BLaER1 treated with 17β-estradiol and CSF1 and Interleukin-3, amounts not matched to agents 10 nM and 100 nM (cell line): ENCODE measurements at regions not wholly inside any gene's neighbourhood (a gene's known extent, or its start where the extent isn't known, plus 50 kb on each side); places are given as distances from the start of the nearest gene placed in this dataset.

Experiments
- H3K27ac ChIP-seq, 11 experiments: shearing (Covaris generic); formaldehyde crosslinking; 2 replicates each; pipeline ENCODE4 v1.8.1; 2022
- H3K27me3 ChIP-seq, 11 experiments: shearing (Covaris generic); formaldehyde crosslinking; 2 replicates each; pipeline ENCODE4 v1.8.1; 2022
- H3K36me3 ChIP-seq, 11 experiments: shearing (Covaris generic); formaldehyde crosslinking; 2 replicates each; pipeline ENCODE4 v1.8.1; 2022
- H3K4me1 ChIP-seq, 10 experiments: shearing (Covaris generic); formaldehyde crosslinking; 2 replicates each; pipeline ENCODE4 v1.8.1; 2022
- H3K4me2 ChIP-seq, 11 experiments: shearing (Covaris generic); formaldehyde crosslinking; 2 replicates each; pipeline ENCODE4 v1.8.1; 2022
- H3K4me3 ChIP-seq, 10 experiments: shearing (Covaris generic); formaldehyde crosslinking; 2 replicates each; pipeline ENCODE4 v1.8.1; 2022
- H3K9ac ChIP-seq, 11 experiments: shearing (Covaris generic); formaldehyde crosslinking; 2 replicates each; pipeline ENCODE4 v1.8.1; 2022
- H3K9me3 ChIP-seq, 11 experiments: shearing (Covaris generic); formaldehyde crosslinking; replicated peaks in 1 of 11; 2 replicates each; pipeline ENCODE4 v1.8.1; 2022
- H4K20me1 ChIP-seq, 11 experiments: shearing (Covaris generic); formaldehyde crosslinking; 2 replicates each; pipeline ENCODE4 v1.8.1; 2022
- Cebpa-rat ChIP-seq, 11 experiments: shearing (Covaris generic); IDR thresholded peaks; 2 replicates each; pipeline ENCODE4 v1.8.1; 2022

- Histone ChIP-seq H3K4me3 (no peak overlapping the region), H3K27me3 (no peaks in the 10 kb centered on the region), H3K36me3 (no peaks in the 10 kb centered on the region), H3K9me3 (no peaks in the 10 kb centered on the region), H3K4me1 (no peaks in the 10 kb centered on the region), H3K4me2 (no peak overlapping the region), H3K27ac (no peak overlapping the region), H3K9ac (no peak overlapping the region), H4K20me1 (no peaks in the 10 kb centered on the region)
- TF ChIP-seq Cebpa-rat (IDR thresholded peaks at IDR 0.05) = no peak
These were observed 274.9 kb upstream of the RARB start for GRCh38 chr3:25153136-25153535.

- no peaks in the 10 kb centered on the region for H4K20me1 ChIP-seq
- no peak overlapping the region for H3K27ac ChIP-seq
- H3K4me2 ChIP-seq = no peak overlapping the region
- no peak for TF ChIP-seq Cebpa-rat (IDR thresholded peaks at IDR 0.05)
- H3K4me1 ChIP-seq = no peaks in the 10 kb centered on the region
- no peaks in the 10 kb centered on the region for H3K27me3 ChIP-seq
- H3K36me3 ChIP-seq = no peaks in the 10 kb centered on the region
- H3K9me3 ChIP-seq = no peaks in the 10 kb centered on the region
- H3K9ac ChIP-seq = no peak overlapping the region
- no peak overlapping the region for H3K4me3 ChIP-seq
These were observed 274.5 kb upstream of the RARB start for GRCh38 chr3:25153561-25153960.

GRCh38 chr3:25155652-25156471 is 272.2 kb upstream of the RARB start:
- Histone ChIP-seq H4K20me1 (no peaks in the 10 kb centered on the region), H3K4me2 (no peak overlapping the region), H3K36me3 (no peaks in the 10 kb centered on the region), H3K27me3 (no peaks in the 10 kb centered on the region), H3K9ac (no peak overlapping the region), H3K4me1 (no peaks in the 10 kb centered on the region), H3K9me3 (no peaks in the 10 kb centered on the region), H3K27ac (no peak overlapping the region), H3K4me3 (no peak overlapping the region)
- TF ChIP-seq Cebpa-rat (IDR thresholded peaks at IDR 0.05) = no peak

GRCh38 chr3:25156626-25157025 is 271.4 kb upstream of the RARB start:
- H4K20me1 ChIP-seq = no peaks in the 10 kb centered on the region
- H3K36me3 ChIP-seq = no peaks in the 10 kb centered on the region
- no peak overlapping the region for H3K27ac ChIP-seq
- no peak for TF ChIP-seq Cebpa-rat (IDR thresholded peaks at IDR 0.05)
- H3K27me3 ChIP-seq = no peaks in the 10 kb centered on the region
- no peaks in the 10 kb centered on the region for H3K4me1 ChIP-seq
- H3K9ac ChIP-seq = no peak overlapping the region
- H3K9me3 ChIP-seq = no peaks in the 10 kb centered on the region
- H3K4me2 ChIP-seq = no peak overlapping the region
- H3K4me3 ChIP-seq = no peak overlapping the region

- Histone ChIP-seq H3K36me3 (no peaks in the 10 kb centered on the region), H3K4me1 (no peaks in the 10 kb centered on the region), H3K27ac (no peak overlapping the region), H3K9ac (no peak overlapping the region), H4K20me1 (no peaks in the 10 kb centered on the region), H3K4me2 (no peak overlapping the region), H3K27me3 (no peaks in the 10 kb centered on the region), H3K9me3 (peaks cover 7 to 20% (median 12%) of the 10 kb centered on the region in 11 experiments; a peak in 17 of 22 replicates), H3K4me3 (no peak overlapping the region)
- no peak for TF ChIP-seq Cebpa-rat (IDR thresholded peaks at IDR 0.05)
These were observed 262.8 kb upstream of the RARB start for GRCh38 chr3:25165306-25165705.

GRCh38 chr3:25166016-25166415 is 262.0 kb upstream of the RARB start:
- Histone ChIP-seq H3K27ac (no peak overlapping the region), H4K20me1 (no peaks in the 10 kb centered on the region), H3K4me3 (no peak overlapping the region), H3K36me3 (no peaks in the 10 kb centered on the region), H3K4me2 (no peak overlapping the region), H3K9ac (no peak overlapping the region), H3K9me3 (peaks cover 7 to 20% (median 12%) of the 10 kb centered on the region in 11 experiments; a peak in 17 of 22 replicates), H3K27me3 (no peaks in the 10 kb centered on the region), H3K4me1 (no peaks in the 10 kb centered on the region)
- no peak for TF ChIP-seq Cebpa-rat (IDR thresholded peaks at IDR 0.05)

GRCh38 chr3:25169151-25169550 is 258.9 kb upstream of the RARB start:
- Histone ChIP-seq H3K9ac (no peak overlapping the region), H4K20me1 (no peaks in the 10 kb centered on the region), H3K27ac (no peak overlapping the region), H3K4me1 (no peaks in the 10 kb centered on the region), H3K9me3 (peaks cover 7 to 20% (median 12%) of the 10 kb centered on the region in 11 experiments; a peak in 17 of 22 replicates), H3K4me2 (no peak overlapping the region), H3K27me3 (no peaks in the 10 kb centered on the region), H3K4me3 (no peak overlapping the region), H3K36me3 (no peaks in the 10 kb centered on the region)
- no peak for TF ChIP-seq Cebpa-rat (IDR thresholded peaks at IDR 0.05)

GRCh38 chr3:25170021-25170420 is 258.0 kb upstream of the RARB start:
- peaks cover 7 to 20% (median 12%) of the 10 kb centered on the region in 11 experiments; a peak in 17 of 22 replicates for H3K9me3 ChIP-seq
- H3K27me3 ChIP-seq = no peaks in the 10 kb centered on the region
- no peaks in the 10 kb centered on the region for H4K20me1 ChIP-seq
- no peak overlapping the region for H3K4me2 ChIP-seq
- no peak overlapping the region for H3K9ac ChIP-seq
- H3K36me3 ChIP-seq = no peaks in the 10 kb centered on the region
- no peak overlapping the region for H3K27ac ChIP-seq
- no peak for TF ChIP-seq Cebpa-rat (IDR thresholded peaks at IDR 0.05)
- no peaks in the 10 kb centered on the region for H3K4me1 ChIP-seq
- no peak overlapping the region for H3K4me3 ChIP-seq

- H3K4me3 ChIP-seq = no peak overlapping the region
- no peak overlapping the region for H3K9ac ChIP-seq
- H3K4me2 ChIP-seq = no peak overlapping the region
- H3K27me3 ChIP-seq = no peaks in the 10 kb centered on the region
- H4K20me1 ChIP-seq = no peaks in the 10 kb centered on the region
- no peak for TF ChIP-seq Cebpa-rat (IDR thresholded peaks at IDR 0.05)
- H3K4me1 ChIP-seq = no peaks in the 10 kb centered on the region
- no peak overlapping the region for H3K27ac ChIP-seq
- no peaks in the 10 kb centered on the region for H3K36me3 ChIP-seq
- H3K9me3 ChIP-seq = peaks cover 7 to 20% (median 12%) of the 10 kb centered on the region in 11 experiments; a peak in 17 of 22 replicates
These were observed 256.8 kb upstream of the RARB start for GRCh38 chr3:25171118-25171807.
